NCI-H128 (cell line): ENCODE measurements at regions not wholly inside any gene's neighbourhood (a gene's known extent, or its start where the extent isn't known, plus 50 kb on each side); places are given as distances from the start of the nearest gene placed in this dataset.

Experiments
- DNase-seq: peaks from one replicate; lab custom pipeline; 2025; ENCODE audit not compliant: unreplicated experiment; lab: John Stamatoyannopoulos, UW

- no peak for DNase-seq
Measured at GRCh38 chr2:128525653-128526052, 207.0 kb upstream of the HS6ST1 start.

- no peak for DNase-seq
Measured at GRCh38 chr2:128526455-128526976, 207.8 kb upstream of the HS6ST1 start.

- DNase-seq = no peak
Measured at GRCh38 chr2:128528133-128528532, 209.5 kb upstream of the HS6ST1 start.

GRCh38 chr2:128530025-128530573 lies 211.4 kb upstream of the HS6ST1 start:
- no peak for DNase-seq

GRCh38 chr2:128531856-128532255 lies 213.2 kb upstream of the HS6ST1 start:
- DNase-seq = no peak

- no peak for DNase-seq
Measured at GRCh38 chr2:128533101-128533500, 214.4 kb upstream of the HS6ST1 start.

GRCh38 chr2:128534688-128535392 lies 216.2 kb upstream of the HS6ST1 start:
- no peak for DNase-seq

GRCh38 chr2:128535953-128536352 lies 217.3 kb upstream of the HS6ST1 start:
- DNase-seq = no peak

GRCh38 chr2:128536925-128537620 lies 218.4 kb upstream of the HS6ST1 start:
- no peak for DNase-seq

GRCh38 chr2:128537646-128538045 lies 219.0 kb upstream of the HS6ST1 start:
- no peak for DNase-seq

- DNase-seq = no peak
Measured at GRCh38 chr2:128538396-128538795, 219.7 kb upstream of the HS6ST1 start.

- no peak for DNase-seq
Measured at GRCh38 chr2:128540670-128541069, 222.0 kb upstream of the HS6ST1 start.

GRCh38 chr2:128541448-128541847 lies 222.8 kb upstream of the HS6ST1 start:
- no peak for DNase-seq

- DNase-seq = no peak
Measured at GRCh38 chr2:128543036-128543435, 224.4 kb upstream of the HS6ST1 start.

GRCh38 chr2:128543646-128544045 lies 225.0 kb upstream of the HS6ST1 start:
- DNase-seq = no peak

- DNase-seq = no peak
Measured at GRCh38 chr2:128544321-128545037, 225.8 kb upstream of the HS6ST1 start.

- no peak for DNase-seq
Measured at GRCh38 chr2:128545085-128545484, 226.4 kb upstream of the HS6ST1 start.

GRCh38 chr2:128545829-128546228 lies 227.2 kb upstream of the HS6ST1 start:
- no peak for DNase-seq

- no peak for DNase-seq
Measured at GRCh38 chr2:128547667-128548066, 229.0 kb upstream of the HS6ST1 start.

- no peak for DNase-seq
Measured at GRCh38 chr2:128548461-128548891, 229.8 kb upstream of the HS6ST1 start.

GRCh38 chr2:128549094-128549493 lies 230.4 kb upstream of the HS6ST1 start:
- DNase-seq = no peak
